ENCODE measurements at regions not wholly inside any gene's neighbourhood (a gene's known extent, or its start where the extent isn't known, plus 50 kb on each side); places are given as distances from the start of the nearest gene placed in this dataset.

DNA sequence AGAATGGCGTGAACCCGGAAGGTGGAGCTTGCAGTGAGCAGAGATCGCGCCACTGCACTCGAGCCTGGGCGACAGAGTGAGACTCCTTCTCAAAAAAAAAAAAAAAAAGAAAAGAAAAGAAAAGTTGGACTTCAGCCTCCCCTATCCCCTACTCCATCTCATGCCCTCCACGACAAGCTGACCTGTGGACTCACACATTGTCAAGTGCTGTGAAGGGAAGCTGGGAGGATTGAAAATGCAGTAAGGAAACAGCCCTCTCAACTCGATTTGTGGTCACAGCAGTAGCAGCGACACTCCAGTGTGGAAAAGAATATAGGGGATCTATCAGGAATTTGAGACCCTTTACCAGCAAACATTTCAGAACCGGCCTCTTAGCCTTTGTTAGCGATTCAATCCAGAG lies 103.6 kb upstream of the SVIL start:
- H3K4me2 ChIP-seq (ENCODE audit: control insufficient read depth, insufficient read depth) = no peak overlapping the region
- no peaks in the 10 kb centered on the region for H3K36me3 ChIP-seq (ENCODE audit: control insufficient read depth in 2 of 2, insufficient read depth in 2 of 2, low read length in 1 of 2)
- ChIA-PET SMC1A (ENCODE audit: uncharacterized antibody, unreplicated experiment) (no interaction called here), RAD21 (ENCODE audit: unreplicated experiment) (no interaction called here), POLR2A (no interaction called here), CTCF (no interaction called here)
- no TSS peak for BruUV-seq (replicated peaks)
- in situ Hi-C loops (cut with MboI) = no loop called here
- TF ChIP-seq ESRRA (IDR thresholded peaks at IDR 0.05; ENCODE audit: low read length) = no peak
- no peak for TF ChIP-seq NFXL1 (IDR thresholded peaks at IDR 0.05; ENCODE audit: borderline replicate concordance)
- no peak for TF ChIP-seq ETV6 (conservative IDR thresholded peaks at IDR 0.05 in 1 of 2, IDR thresholded peaks at IDR 0.05 in 1 of 2; ENCODE audit: borderline replicate concordance in 1 of 2, low read depth in 1 of 2)
- TF ChIP-seq ZNF207 (IDR thresholded peaks at IDR 0.05; ENCODE audit: borderline replicate concordance) = no peak
- TF ChIP-seq ASH2L (IDR thresholded peaks at IDR 0.05; ENCODE audit: borderline replicate concordance, low read depth) = no peak
- no peak for TF ChIP-seq POU2F2 (IDR thresholded peaks at IDR 0.05; ENCODE audit: borderline replicate concordance, low read depth, low read length)
- no peak overlapping the region for H3K4me3 ChIP-seq
- H3K9me3 ChIP-seq (replicated peaks; ENCODE audit: control insufficient read depth, insufficient read depth, low read length) = no peaks in the 10 kb centered on the region
- intact Hi-C loops (cut with micrococcal nuclease; ENCODE audit: unreplicated experiment) = loop anchor here (5.0 kb wide), 1 partner anchor 291 kb away; no protein-coding TSS in a partner anchor
- ATAC-seq = no peak
- H3K4me1 ChIP-seq (ENCODE audit: control insufficient read depth, insufficient read depth, low read length) = no peaks in the 10 kb centered on the region
- H4K20me1 ChIP-seq (ENCODE audit: control insufficient read depth, insufficient read depth) = no peaks in the 10 kb centered on the region
- no peak overlapping the region for H3K9ac ChIP-seq (ENCODE audit: control insufficient read depth, insufficient read depth, low read length)
- 40% methylated on average over 7 of the region's 11 CpGs for WGBS (ENCODE audit: insufficient coverage, insufficient replicate concordance, low lambda C conversion rate, missing lambda C conversion rate)
- FAIRE-seq = no peak
- peaks cover 1 to 10% of the 10 kb centered on the region in 2 experiments for H3K27me3 ChIP-seq (replicated peaks in 1 of 2; ENCODE audit: control insufficient read depth in 2 of 2, insufficient read depth in 2 of 2, low read length in 1 of 2)
- H3K79me2 ChIP-seq (ENCODE audit: control insufficient read depth, insufficient read depth, low read length) = no peaks in the 10 kb centered on the region
- no peak overlapping the region for H3K27ac ChIP-seq (ENCODE audit: control insufficient read depth, insufficient read depth)
- no peak overlapping the region for H2AFZ ChIP-seq (ENCODE audit: control insufficient read depth, low read depth, low read length)
- no peak for DNase-seq (ENCODE audit: low read depth, low spot score)

DNA sequence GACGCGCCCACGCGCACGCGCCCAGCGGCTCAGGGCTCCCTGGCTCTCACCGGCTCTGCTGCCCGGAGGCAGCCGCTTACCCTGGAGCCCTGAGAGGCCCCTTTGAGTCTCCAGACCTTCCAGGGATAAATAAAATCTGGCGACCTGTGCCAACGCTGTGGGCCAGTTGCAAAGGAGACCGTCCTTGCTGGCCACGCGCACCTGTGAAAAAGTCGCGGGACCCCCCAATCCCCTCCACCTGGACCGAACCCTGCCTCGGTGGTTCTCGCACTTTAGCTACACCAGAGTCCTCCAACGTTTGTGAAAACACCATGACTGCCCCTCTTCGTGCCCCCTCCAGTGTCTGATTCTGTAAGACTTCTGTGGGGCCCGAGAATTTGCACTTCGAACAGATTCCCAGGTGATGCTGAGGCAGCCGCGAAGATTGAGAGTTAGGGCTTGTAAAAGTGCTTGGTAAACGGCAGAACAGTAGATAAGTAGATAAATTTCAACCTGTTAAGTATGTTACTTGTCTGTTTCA lies 102.4 kb upstream of the SVIL start:
- BruUV-seq (replicated peaks) = no TSS peak
- 50% methylated on average over 25 of the region's 27 CpGs for WGBS (ENCODE audit: insufficient coverage, insufficient replicate concordance, low lambda C conversion rate, missing lambda C conversion rate)
- ChIA-PET SMC1A (ENCODE audit: uncharacterized antibody, unreplicated experiment) (interaction anchor here (0.6 to 1.3 kb wide), 2 partner anchors 24 to 146 kb away, joined by 3 read pairs; no protein-coding TSS in a partner anchor), CTCF (interaction anchor here (1.0 kb wide), 1 partner anchor 9 kb away, joined by 3 read pairs; no protein-coding TSS in a partner anchor), POLR2A (no interaction called here), RAD21 (ENCODE audit: unreplicated experiment) (no interaction called here)
- in situ Hi-C loops (cut with MboI) = no loop called here
- Histone ChIP-seq H3K4me1 (ENCODE audit: control insufficient read depth, insufficient read depth, low read length) (no peaks in the 10 kb centered on the region), H3K27me3 (replicated peaks in 1 of 2; ENCODE audit: control insufficient read depth in 2 of 2, insufficient read depth in 2 of 2, low read length in 1 of 2) (peaks cover 1 to 10% of the 10 kb centered on the region in 2 experiments), H3K79me2 (ENCODE audit: control insufficient read depth, insufficient read depth, low read length) (no peaks in the 10 kb centered on the region), H3K4me2 (ENCODE audit: control insufficient read depth, insufficient read depth) (no peak overlapping the region), H3K4me3 (no peak overlapping the region), H2AFZ (ENCODE audit: control insufficient read depth, low read depth, low read length) (no peak overlapping the region), H3K9ac (ENCODE audit: control insufficient read depth, insufficient read depth, low read length) (no peak overlapping the region), H3K27ac (ENCODE audit: control insufficient read depth, insufficient read depth) (no peak overlapping the region), H3K9me3 (replicated peaks; ENCODE audit: control insufficient read depth, insufficient read depth, low read length) (no peaks in the 10 kb centered on the region), H3K36me3 (ENCODE audit: control insufficient read depth in 2 of 2, insufficient read depth in 2 of 2, low read length in 1 of 2) (no peaks in the 10 kb centered on the region), H4K20me1 (ENCODE audit: control insufficient read depth, insufficient read depth) (no peaks in the 10 kb centered on the region)
- no peak for FAIRE-seq
- intact Hi-C loops (cut with micrococcal nuclease; ENCODE audit: unreplicated experiment) = loop anchor here (5.0 kb wide), 1 partner anchor 290 kb away; no protein-coding TSS in a partner anchor
- no peak for ATAC-seq
- DNase-seq (ENCODE audit: low read depth, low spot score) = no peak
- TF ChIP-seq, protein P1, sequence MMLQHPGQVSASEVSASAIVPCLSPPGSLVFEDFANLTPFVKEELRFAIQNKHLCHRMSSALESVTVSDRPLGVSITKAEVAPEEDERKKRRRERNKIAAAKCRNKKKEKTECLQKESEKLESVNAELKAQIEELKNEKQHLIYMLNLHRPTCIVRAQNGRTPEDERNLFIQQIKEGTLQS (IDR thresholded peaks at IDR 0.05; ENCODE audit: borderline replicate concordance, extremely low read depth, low read depth, low read length) = no peak
- TF ChIP-seq CHD4 (IDR thresholded peaks at IDR 0.05) (no peak), ZNF217 (IDR thresholded peaks at IDR 0.05) (no peak), DPF2 (IDR thresholded peaks at IDR 0.05) (no peak), CREB1 (IDR thresholded peaks at IDR 0.05; ENCODE audit: low read depth) (no peak), HDGF (IDR thresholded peaks at IDR 0.05) (no peak), MXI1 (IDR thresholded peaks at IDR 0.05; ENCODE audit: low read depth, low read length) (no peak), PAX5 (IDR thresholded peaks at IDR 0.05; ENCODE audit: borderline replicate concordance, low read depth, low read length) (no peak), WRNIP1 (IDR thresholded peaks at IDR 0.05; ENCODE audit: borderline replicate concordance, low read depth, low read length) (no peak)
- TF ChIP-seq, protein P2, sequence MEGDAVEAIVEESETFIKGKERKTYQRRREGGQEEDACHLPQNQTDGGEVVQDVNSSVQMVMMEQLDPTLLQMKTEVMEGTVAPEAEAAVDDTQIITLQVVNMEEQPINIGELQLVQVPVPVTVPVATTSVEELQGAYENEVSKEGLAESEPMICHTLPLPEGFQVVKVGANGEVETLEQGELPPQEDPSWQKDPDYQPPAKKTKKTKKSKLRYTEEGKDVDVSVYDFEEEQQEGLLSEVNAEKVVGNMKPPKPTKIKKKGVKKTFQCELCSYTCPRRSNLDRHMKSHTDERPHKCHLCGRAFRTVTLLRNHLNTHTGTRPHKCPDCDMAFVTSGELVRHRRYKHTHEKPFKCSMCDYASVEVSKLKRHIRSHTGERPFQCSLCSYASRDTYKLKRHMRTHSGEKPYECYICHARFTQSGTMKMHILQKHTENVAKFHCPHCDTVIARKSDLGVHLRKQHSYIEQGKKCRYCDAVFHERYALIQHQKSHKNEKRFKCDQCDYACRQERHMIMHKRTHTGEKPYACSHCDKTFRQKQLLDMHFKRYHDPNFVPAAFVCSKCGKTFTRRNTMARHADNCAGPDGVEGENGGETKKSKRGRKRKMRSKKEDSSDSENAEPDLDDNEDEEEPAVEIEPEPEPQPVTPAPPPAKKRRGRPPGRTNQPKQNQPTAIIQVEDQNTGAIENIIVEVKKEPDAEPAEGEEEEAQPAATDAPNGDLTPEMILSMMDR (IDR thresholded peaks at IDR 0.05 in 2 of 3, conservative IDR thresholded peaks at IDR 0.05 in 1 of 3; ENCODE audit: control insufficient read depth in 2 of 3, extremely low read depth in 1 of 3, insufficient read depth in 1 of 3, low read depth in 3 of 3, low read length in 3 of 3) = no peak
